ENCODE measurements at regions not wholly inside any gene's neighbourhood (a gene's known extent, or its start where the extent isn't known, plus 50 kb on each side); places are given as distances from the start of the nearest gene placed in this dataset.

DNA sequence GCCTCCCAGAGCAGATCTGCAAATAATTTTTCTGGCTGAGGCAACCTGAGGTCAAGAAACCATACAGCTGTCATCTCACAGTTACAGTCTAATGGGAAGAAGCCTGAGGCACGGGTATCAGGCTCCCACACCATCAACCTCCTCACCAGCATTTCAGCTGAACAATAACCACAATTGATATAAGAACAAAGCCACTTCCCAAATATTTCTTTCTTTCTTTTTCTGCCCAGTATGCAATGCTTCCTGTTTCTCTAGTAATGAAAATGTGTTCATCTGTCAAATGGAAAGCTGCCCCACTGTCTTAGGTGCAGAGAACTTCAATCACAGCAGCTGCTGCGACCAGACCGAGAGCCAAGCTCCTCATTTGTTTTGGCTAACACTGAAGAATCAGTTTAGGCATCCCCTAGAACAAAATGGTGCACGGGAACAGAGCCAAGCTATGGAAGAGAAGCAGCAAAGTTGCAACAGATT, 108.4 kb downstream of the BLID start:
- WGBS (ENCODE audit: low lambda C conversion rate): 1% methylated on average over 4 of the region's 4 CpGs
- in situ Hi-C loops (cut with HindIII; ENCODE audit: extremely low pct_ligation_motif_present, low pct_unique_long_range_greater_than_20kb): no loop called here
- ChIA-PET CTCF (ENCODE audit: low intra/inter-chr PET ratio, low total read pairs) (no interaction called here), POLR2A (no interaction called here)
- H3K79me2 ChIP-seq (ENCODE audit: insufficient read depth, low read length): no peaks in the 10 kb centered on the region
- no peak overlapping the region for H3K27ac ChIP-seq (ENCODE audit: extremely low read length, insufficient read depth, low read length)
- no peak overlapping the region for H3K9ac ChIP-seq (ENCODE audit: insufficient read depth, low read depth, low read length)
- no peaks in the 10 kb centered on the region for H3K4me1 ChIP-seq (ENCODE audit: insufficient read depth, low read length)
- H3K4me3 ChIP-seq (replicated peaks in 1 of 3; ENCODE audit: insufficient read depth in 1 of 3, low read depth in 2 of 3, low read length in 3 of 3): no peak overlapping the region
- H3K36me3 ChIP-seq (replicated peaks in 1 of 2; ENCODE audit: control insufficient read depth in 1 of 2, insufficient read depth in 2 of 2, low read length in 2 of 2): no peaks in the 10 kb centered on the region
- no TSS peak for BruUV-seq (replicated peaks)
- no peak for DNase-seq (ENCODE audit: low spot score)
- no peak for ATAC-seq
- no peaks in the 10 kb centered on the region for H4K20me1 ChIP-seq (ENCODE audit: insufficient read depth, low read length)
- H3K9me3 ChIP-seq (ENCODE audit: low read length): no peaks in the 10 kb centered on the region
- no peak for TF ChIP-seq HBP1 (CRISPR knock-in tag; IDR thresholded peaks at IDR 0.05; ENCODE audit: low read depth)
- TF ChIP-seq ZNF704 (CRISPR knock-in tag; IDR thresholded peaks at IDR 0.05; ENCODE audit: borderline replicate concordance): no peak
- no peak for TF ChIP-seq ZNF30 (CRISPR knock-in tag; IDR thresholded peaks at IDR 0.05)
- no peak for TF ChIP-seq U2AF1 (optimal IDR thresholded peaks at IDR 0.05; ENCODE audit: low read depth, low read length)
- TF ChIP-seq ZNF670 (CRISPR knock-in tag; IDR thresholded peaks at IDR 0.05; ENCODE audit: borderline replicate concordance): no peak
- TF ChIP-seq, protein P1, sequence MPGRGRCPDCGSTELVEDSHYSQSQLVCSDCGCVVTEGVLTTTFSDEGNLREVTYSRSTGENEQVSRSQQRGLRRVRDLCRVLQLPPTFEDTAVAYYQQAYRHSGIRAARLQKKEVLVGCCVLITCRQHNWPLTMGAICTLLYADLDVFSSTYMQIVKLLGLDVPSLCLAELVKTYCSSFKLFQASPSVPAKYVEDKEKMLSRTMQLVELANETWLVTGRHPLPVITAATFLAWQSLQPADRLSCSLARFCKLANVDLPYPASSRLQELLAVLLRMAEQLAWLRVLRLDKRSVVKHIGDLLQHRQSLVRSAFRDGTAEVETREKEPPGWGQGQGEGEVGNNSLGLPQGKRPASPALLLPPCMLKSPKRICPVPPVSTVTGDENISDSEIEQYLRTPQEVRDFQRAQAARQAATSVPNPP (CRISPR knock-in tag; IDR thresholded peaks at IDR 0.05): no peak
- no peak for TF ChIP-seq BORCS8-MEF2B (CRISPR knock-in tag; IDR thresholded peaks at IDR 0.05)
- no peak for TF ChIP-seq SAP130 (CRISPR knock-in tag; IDR thresholded peaks at IDR 0.05; ENCODE audit: low read depth)
- TF ChIP-seq KDM6A (CRISPR knock-in tag; IDR thresholded peaks at IDR 0.05; ENCODE audit: low read depth): no peak
- TF ChIP-seq ZNF607 (CRISPR knock-in tag; IDR thresholded peaks at IDR 0.05; ENCODE audit: borderline replicate concordance): no peak
- TF ChIP-seq, protein P2, sequence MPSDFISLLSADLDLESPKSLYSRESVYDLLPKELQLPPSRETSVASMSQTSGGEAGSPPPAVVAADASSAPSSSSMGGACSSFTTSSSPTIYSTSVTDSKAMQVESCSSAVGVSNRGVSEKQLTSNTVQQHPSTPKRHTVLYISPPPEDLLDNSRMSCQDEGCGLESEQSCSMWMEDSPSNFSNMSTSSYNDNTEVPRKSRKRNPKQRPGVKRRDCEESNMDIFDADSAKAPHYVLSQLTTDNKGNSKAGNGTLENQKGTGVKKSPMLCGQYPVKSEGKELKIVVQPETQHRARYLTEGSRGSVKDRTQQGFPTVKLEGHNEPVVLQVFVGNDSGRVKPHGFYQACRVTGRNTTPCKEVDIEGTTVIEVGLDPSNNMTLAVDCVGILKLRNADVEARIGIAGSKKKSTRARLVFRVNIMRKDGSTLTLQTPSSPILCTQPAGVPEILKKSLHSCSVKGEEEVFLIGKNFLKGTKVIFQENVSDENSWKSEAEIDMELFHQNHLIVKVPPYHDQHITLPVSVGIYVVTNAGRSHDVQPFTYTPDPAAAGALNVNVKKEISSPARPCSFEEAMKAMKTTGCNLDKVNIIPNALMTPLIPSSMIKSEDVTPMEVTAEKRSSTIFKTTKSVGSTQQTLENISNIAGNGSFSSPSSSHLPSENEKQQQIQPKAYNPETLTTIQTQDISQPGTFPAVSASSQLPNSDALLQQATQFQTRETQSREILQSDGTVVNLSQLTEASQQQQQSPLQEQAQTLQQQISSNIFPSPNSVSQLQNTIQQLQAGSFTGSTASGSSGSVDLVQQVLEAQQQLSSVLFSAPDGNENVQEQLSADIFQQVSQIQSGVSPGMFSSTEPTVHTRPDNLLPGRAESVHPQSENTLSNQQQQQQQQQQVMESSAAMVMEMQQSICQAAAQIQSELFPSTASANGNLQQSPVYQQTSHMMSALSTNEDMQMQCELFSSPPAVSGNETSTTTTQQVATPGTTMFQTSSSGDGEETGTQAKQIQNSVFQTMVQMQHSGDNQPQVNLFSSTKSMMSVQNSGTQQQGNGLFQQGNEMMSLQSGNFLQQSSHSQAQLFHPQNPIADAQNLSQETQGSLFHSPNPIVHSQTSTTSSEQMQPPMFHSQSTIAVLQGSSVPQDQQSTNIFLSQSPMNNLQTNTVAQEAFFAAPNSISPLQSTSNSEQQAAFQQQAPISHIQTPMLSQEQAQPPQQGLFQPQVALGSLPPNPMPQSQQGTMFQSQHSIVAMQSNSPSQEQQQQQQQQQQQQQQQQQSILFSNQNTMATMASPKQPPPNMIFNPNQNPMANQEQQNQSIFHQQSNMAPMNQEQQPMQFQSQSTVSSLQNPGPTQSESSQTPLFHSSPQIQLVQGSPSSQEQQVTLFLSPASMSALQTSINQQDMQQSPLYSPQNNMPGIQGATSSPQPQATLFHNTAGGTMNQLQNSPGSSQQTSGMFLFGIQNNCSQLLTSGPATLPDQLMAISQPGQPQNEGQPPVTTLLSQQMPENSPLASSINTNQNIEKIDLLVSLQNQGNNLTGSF (CRISPR knock-in tag; IDR thresholded peaks at IDR 0.05): no peak
- TF ChIP-seq BRD4 (CRISPR knock-in tag; IDR thresholded peaks at IDR 0.05): no peak
- no peak for TF ChIP-seq ZHX1 (CRISPR knock-in tag; IDR thresholded peaks at IDR 0.05; ENCODE audit: low read depth)
- no peak overlapping the region for H2AFZ ChIP-seq (ENCODE audit: low read length)
- no peak for FAIRE-seq
- intact Hi-C loops (cut with micrococcal nuclease; ENCODE audit: unreplicated experiment): no loop called here
- no peak overlapping the region for H3K4me2 ChIP-seq (ENCODE audit: low read depth, low read length)
- no peaks in the 10 kb centered on the region for H3K27me3 ChIP-seq (ENCODE audit: control insufficient read depth in 1 of 2, insufficient read depth in 2 of 2, low read length in 2 of 2)

Measured in HepG2 (cell line).